ENCODE measurements at regions not wholly inside any gene's neighbourhood (a gene's known extent, or its start where the extent isn't known, plus 50 kb on each side); places are given as distances from the start of the nearest gene placed in this dataset.
A peak's percentile ranks its signal among the peaks of the same experiment; 100 is the strongest.

- DNase-seq = no peak
These were observed 429.9 kb downstream of the NPHP4 start for GRCh38 chr1:5562331-5562730.

GRCh38 chr1:5559078-5559477 lies 433.1 kb downstream of the NPHP4 start:
- no peak for DNase-seq

GRCh38 chr1:5555853-5556252 lies 436.4 kb downstream of the NPHP4 start:
- DNase-seq = no peak

GRCh38 chr1:5554784-5555183 lies 437.4 kb downstream of the NPHP4 start:
- DNase-seq = no peak

GRCh38 chr1:5554111-5554510 lies 438.1 kb downstream of the NPHP4 start:
- no peak for DNase-seq

- DNase-seq = no peak
These were observed 439.3 kb downstream of the NPHP4 start for GRCh38 chr1:5552787-5553484.

- no peak for DNase-seq
These were observed 440.8 kb downstream of the NPHP4 start for GRCh38 chr1:5551274-5551975.

GRCh38 chr1:5548266-5548665 lies 444.0 kb downstream of the NPHP4 start:
- DNase-seq = no peak

GRCh38 chr1:5543235-5543634 lies 449.0 kb downstream of the NPHP4 start:
- DNase-seq = no peak

- DNase-seq = no peak
These were observed 459.4 kb downstream of the NPHP4 start for GRCh38 chr1:5532811-5533210.

GRCh38 chr1:5526822-5527551 lies 465.2 kb downstream of the NPHP4 start:
- DNase-seq = no peak

- no peak for DNase-seq
These were observed 465.9 kb downstream of the NPHP4 start for GRCh38 chr1:5526385-5526750.

- no peak for DNase-seq
These were observed 466.4 kb downstream of the NPHP4 start for GRCh38 chr1:5525597-5526384.

GRCh38 chr1:5522531-5523145 lies 469.6 kb downstream of the NPHP4 start:
- no peak for DNase-seq

GRCh38 chr1:5519366-5520135 lies 472.7 kb downstream of the NPHP4 start:
- no peak for DNase-seq

- DNase-seq = no peak
These were observed 475.5 kb downstream of the NPHP4 start for GRCh38 chr1:5516756-5517155.

GRCh38 chr1:5515501-5515900 lies 476.7 kb downstream of the NPHP4 start:
- no peak for DNase-seq

GRCh38 chr1:5514527-5515183 lies 477.6 kb downstream of the NPHP4 start:
- peak; percentile 73 for DNase-seq

GRCh38 chr1:5513846-5514526 lies 478.2 kb downstream of the NPHP4 start:
- DNase-seq = no peak

- no peak for DNase-seq
These were observed 479.0 kb downstream of the NPHP4 start for GRCh38 chr1:5513179-5513578.

All from stimulated activated CD4-positive, alpha-beta T cell treated with anti-CD3 and anti-CD28 coated beads, Interleukin-4, amount 100 ng/mL, for 24 hours (primary cell).